Mesenchymal stem cell (in vitro differentiated cells and primary cell): ENCODE measurements at regions not wholly inside any gene's neighbourhood (a gene's known extent, or its start where the extent isn't known, plus 50 kb on each side); places are given as distances from the start of the nearest gene placed in this dataset.

Experiments used
- DNase-seq: peaks from one replicate; pipeline ENCODE4 v3.0.0-alpha.2; 2013
- H2AFZ ChIP-seq: one replicate; pipeline ENCODE4 v1.6.1; 2013; ENCODE audit warnings: low read depth, mild to moderate bottlenecking, control low read depth, inconsistent platforms, low read length, moderate library complexity
- H2AK5ac ChIP-seq: 2 replicates; pipeline ENCODE4 v1.6.1; 2013; ENCODE audit warnings: low read length, moderate library complexity, mild to moderate bottlenecking, inconsistent platforms; ENCODE audit not compliant: severe bottlenecking
- H2BK120ac ChIP-seq: one replicate; pipeline ENCODE4 v1.6.1; 2013; ENCODE audit warnings: low read depth, mild to moderate bottlenecking, inconsistent platforms, low read length, moderate library complexity
- H2BK12ac ChIP-seq, 2 experiments: one replicate each; pipeline ENCODE4 v1.6.1; 2013; ENCODE audit warnings: inconsistent platforms in 2 of 2, low read length in 2 of 2, mild to moderate bottlenecking in 2 of 2, moderate library complexity in 2 of 2, control low read depth in 1 of 2
- H2BK15ac ChIP-seq: one replicate; pipeline ENCODE4 v1.6.1; 2013; ENCODE audit warnings: mild to moderate bottlenecking, low read depth, inconsistent platforms; ENCODE audit not compliant: poor library complexity, severe bottlenecking
- H2BK5ac ChIP-seq: 2 replicates; pipeline ENCODE4 v1.6.1; 2013; ENCODE audit warnings: low read depth, mild to moderate bottlenecking, low read length, control low read depth, inconsistent platforms; ENCODE audit not compliant: poor library complexity, severe bottlenecking
- H3K14ac ChIP-seq, 2 experiments: one replicate each; pipeline ENCODE4 v1.6.1; 2013; ENCODE audit warnings: inconsistent platforms in 2 of 2, low read length in 2 of 2, control low read depth in 1 of 2, mild to moderate bottlenecking in 1 of 2, moderate library complexity in 1 of 2
- H3K18ac ChIP-seq, 2 experiments: one replicate each; pipeline ENCODE4 v1.6.1; 2013; ENCODE audit warnings: inconsistent platforms in 2 of 2, low read length in 2 of 2, control low read depth in 1 of 2, low read depth in 1 of 2, mild to moderate bottlenecking in 1 of 2
- H3K23ac ChIP-seq, 2 experiments: one replicate each; pipeline ENCODE4 v1.6.1; 2013; ENCODE audit warnings: inconsistent platforms in 2 of 2, low read length in 2 of 2, mild to moderate bottlenecking in 2 of 2, moderate library complexity in 2 of 2, control low read depth in 1 of 2
- H3K27ac ChIP-seq: 2 replicates; pipeline ENCODE4 v1.5.1; 2013; ENCODE audit warnings: mild to moderate bottlenecking, moderate library complexity, low read length, control low read depth, inconsistent platforms; ENCODE audit not compliant: poor library complexity, severe bottlenecking
- H3K27me3 ChIP-seq, 2 experiments: 2 replicates each; pipeline versions ENCODE4 v1.6.1 to v1.7.0; 2013; ENCODE audit warnings: low read length in 2 of 2, mild to moderate bottlenecking in 2 of 2, moderate library complexity in 2 of 2, control low read depth in 1 of 2, inconsistent platforms in 1 of 2; ENCODE audit not compliant: control insufficient read depth in 1 of 2, insufficient read depth in 1 of 2
- H3K36me3 ChIP-seq, 2 experiments: 2 replicates each; pipeline versions ENCODE4 v1.6.1 to v1.7.0; 2013; ENCODE audit warnings: low read length in 2 of 2, control low read depth in 1 of 2, inconsistent platforms in 1 of 2, low read depth in 1 of 2, mild to moderate bottlenecking in 1 of 2; ENCODE audit not compliant: insufficient read depth in 2 of 2, control insufficient read depth in 1 of 2
- H3K4ac ChIP-seq, 2 experiments: one replicate each; pipeline ENCODE4 v1.6.1; 2013; ENCODE audit warnings: inconsistent platforms in 2 of 2, low read length in 2 of 2, mild to moderate bottlenecking in 2 of 2, moderate library complexity in 2 of 2, control low read depth in 1 of 2, low read depth in 1 of 2
- H3K4me1 ChIP-seq: 2 replicates; pipeline ENCODE4 v1.6.1; 2013; ENCODE audit warnings: low read depth, low read length, control low read depth; ENCODE audit not compliant: control insufficient read depth, insufficient read depth
- H3K4me2 ChIP-seq: 2 replicates; pipeline ENCODE4 v1.6.1; 2013; ENCODE audit warnings: low read length, mild to moderate bottlenecking, inconsistent platforms; ENCODE audit not compliant: poor library complexity, severe bottlenecking
- H3K4me3 ChIP-seq, 2 experiments: 2 replicates each; pipeline versions ENCODE4 v1.5.1 to v1.7.0; 2013; ENCODE audit warnings: low read length in 2 of 2, mild to moderate bottlenecking in 2 of 2, control low read depth in 1 of 2, low read depth in 1 of 2; ENCODE audit not compliant: insufficient read depth in 1 of 2
- H3K79me1 ChIP-seq: replicated peaks from 2 replicates; pipeline ENCODE4 v1.6.1; 2013; ENCODE audit warnings: mild to moderate bottlenecking, control low read depth, low read length, inconsistent platforms; ENCODE audit not compliant: poor library complexity, severe bottlenecking
- H3K9ac ChIP-seq: 2 replicates; pipeline ENCODE4 v1.7.0; 2013; ENCODE audit warnings: mild to moderate bottlenecking, low read length, moderate library complexity
- H3K9me3 ChIP-seq: 2 replicates; pipeline ENCODE4 v1.7.0; 2013; ENCODE audit warnings: mild to moderate bottlenecking, low read length; ENCODE audit not compliant: control insufficient read depth
- H4K8ac ChIP-seq: one replicate; pipeline ENCODE4 v1.6.1; 2013; ENCODE audit warnings: inconsistent platforms, mild to moderate bottlenecking, low read length, moderate library complexity
- H4K91ac ChIP-seq: one replicate; pipeline ENCODE4 v1.6.1; 2013; ENCODE audit warnings: mild to moderate bottlenecking, low read length, inconsistent platforms
- WGBS: methylation state at CpG from one replicate; pipeline ENCODE4 v1.1.7; 2013; ENCODE audit warnings: mixed read lengths; 5-methylcytosine and 5-hydroxymethylcytosine counted together

DNA sequence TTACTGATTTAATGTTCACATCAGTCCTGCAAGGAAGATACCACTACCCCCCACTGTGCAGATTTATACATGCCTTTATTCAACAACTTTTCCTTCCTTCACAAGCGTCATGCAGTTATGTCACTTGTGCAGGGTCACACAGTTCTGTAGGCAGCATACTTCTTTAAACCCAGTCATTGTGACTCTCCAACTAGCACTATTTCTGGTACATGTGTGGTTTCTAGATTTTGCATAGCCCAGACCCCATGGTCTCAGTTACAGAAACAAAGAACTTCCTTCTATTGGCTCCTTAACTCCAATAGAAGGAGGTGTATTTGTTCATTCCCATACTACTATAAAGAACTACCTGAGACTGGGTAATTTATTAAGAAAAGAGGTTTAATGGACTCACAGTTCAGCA is 333.1 kb downstream of the ZNF516 start:
- H3K27me3 ChIP-seq, result no peaks in the 10 kb centered on the region
- no peak overlapping the region for H2BK12ac ChIP-seq
- H3K79me1 ChIP-seq, result no peaks in the 10 kb centered on the region
- H3K9ac ChIP-seq, result no peak overlapping the region
- H2AK5ac ChIP-seq, result no peak overlapping the region
- H3K36me3 ChIP-seq, result no peaks in the 10 kb centered on the region
- H3K4me2 ChIP-seq, result no peak overlapping the region
- WGBS, result 85% methylated on average over 1 of the region's 1 CpG
- H2BK5ac ChIP-seq, result no peak overlapping the region
- H3K18ac ChIP-seq, result no peak overlapping the region
- H3K23ac ChIP-seq, result no peak overlapping the region
- no peak overlapping the region for H3K14ac ChIP-seq
- peaks cover 2% of the 10 kb centered on the region for H3K9me3 ChIP-seq
- no peak overlapping the region for H4K8ac ChIP-seq
- no peak overlapping the region for H4K91ac ChIP-seq
- H2BK15ac ChIP-seq, result no peak overlapping the region
- no peak overlapping the region for H2BK120ac ChIP-seq
- H3K4me3 ChIP-seq, result no peak overlapping the region
- no peak for DNase-seq
- H2AFZ ChIP-seq, result no peak overlapping the region
- H3K27ac ChIP-seq, result no peak overlapping the region
- H3K4ac ChIP-seq, result no peak overlapping the region
- H3K4me1 ChIP-seq, result no peaks in the 10 kb centered on the region

DNA sequence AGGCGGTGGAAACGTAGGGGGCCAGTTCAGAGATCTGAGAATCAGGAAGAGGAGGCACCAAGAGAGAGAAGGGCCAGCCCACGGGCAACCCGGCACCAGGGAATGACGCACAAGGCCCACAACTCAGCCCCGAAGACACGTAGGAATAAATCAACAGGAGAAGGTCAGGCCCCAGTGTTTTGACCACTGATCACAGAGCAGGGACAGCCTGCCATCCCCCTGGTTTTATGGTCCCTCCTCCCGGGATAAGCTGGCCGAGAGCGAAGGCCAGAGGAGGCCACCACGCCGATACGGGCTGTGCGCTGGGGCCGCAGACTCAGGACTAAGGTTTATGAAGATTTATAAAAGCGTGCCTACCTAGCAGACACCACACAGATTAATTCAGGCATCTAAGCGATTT is 341.4 kb downstream of the ZNF516 start:
- H3K27ac ChIP-seq, result no peak overlapping the region
- no peak for DNase-seq
- no peak overlapping the region for H3K4ac ChIP-seq
- H2BK15ac ChIP-seq, result no peak overlapping the region
- no peak overlapping the region for H3K23ac ChIP-seq
- no peaks in the 10 kb centered on the region for H3K36me3 ChIP-seq
- H3K4me3 ChIP-seq, result no peak overlapping the region
- no peak overlapping the region for H2AFZ ChIP-seq
- H2AK5ac ChIP-seq, result no peak overlapping the region
- H2BK120ac ChIP-seq, result no peak overlapping the region
- no peaks in the 10 kb centered on the region for H3K4me1 ChIP-seq
- WGBS, result 87% methylated on average over 17 of the region's 17 CpGs
- H3K79me1 ChIP-seq, result no peaks in the 10 kb centered on the region
- H2BK12ac ChIP-seq, result no peak overlapping the region
- no peak overlapping the region for H4K8ac ChIP-seq
- no peak overlapping the region for H3K9ac ChIP-seq
- peaks cover 7% of the 10 kb centered on the region for H3K9me3 ChIP-seq
- H4K91ac ChIP-seq, result no peak overlapping the region
- H3K4me2 ChIP-seq, result no peak overlapping the region
- H3K14ac ChIP-seq, result no peak overlapping the region
- H2BK5ac ChIP-seq, result no peak overlapping the region
- no peaks in the 10 kb centered on the region for H3K27me3 ChIP-seq
- H3K18ac ChIP-seq, result no peak overlapping the region

DNA sequence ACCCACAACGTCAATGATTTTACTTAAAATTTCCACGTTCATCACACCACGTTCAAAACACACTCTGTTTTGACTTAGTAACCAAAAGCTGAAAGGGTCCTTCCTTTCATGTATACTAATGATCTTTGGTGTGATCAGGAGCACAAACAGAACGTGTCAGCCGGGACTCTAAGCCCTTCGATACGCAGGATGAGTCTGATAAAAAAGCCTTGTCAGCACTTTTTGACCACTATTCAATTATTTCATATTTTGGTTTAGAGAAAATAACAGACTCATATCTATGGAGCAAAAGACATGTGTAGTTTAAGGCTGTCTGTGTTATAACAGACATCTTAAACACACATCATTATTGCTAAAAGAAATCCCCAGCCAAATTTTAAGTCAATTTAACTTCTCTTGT is 345.3 kb downstream of the ZNF516 start:
- 92% methylated on average over 3 of the region's 7 CpGs for WGBS
- no peak overlapping the region for H3K4ac ChIP-seq

DNA sequence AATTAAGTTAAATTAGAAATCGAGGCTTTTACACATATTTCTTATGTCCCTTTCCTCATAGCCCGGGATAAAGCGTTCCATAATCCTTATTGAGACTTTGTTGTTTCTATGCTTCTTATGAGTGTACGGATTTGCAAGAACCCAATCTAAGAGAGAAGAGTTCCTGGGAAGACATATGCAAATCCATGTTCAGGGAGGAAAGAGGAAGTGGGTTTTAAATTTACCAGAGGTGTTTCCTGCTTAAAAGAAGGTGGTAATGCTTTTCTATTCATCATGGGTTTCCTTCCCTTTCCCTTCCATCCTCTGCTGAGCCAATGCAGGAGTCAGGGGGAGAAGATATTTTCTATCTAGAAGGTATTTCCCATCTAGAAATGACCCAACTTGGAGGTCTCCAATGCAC is 345.8 kb downstream of the ZNF516 start:
- WGBS, result 95% methylated on average over 3 of the region's 4 CpGs
- no peak overlapping the region for H3K4me2 ChIP-seq
- H3K14ac ChIP-seq, result no peak overlapping the region
- no peak overlapping the region for H3K4me3 ChIP-seq
- no peak overlapping the region for H3K4ac ChIP-seq
- H3K9me3 ChIP-seq, result peaks cover 7% of the 10 kb centered on the region
- no peak overlapping the region for H2BK15ac ChIP-seq
- no peak for DNase-seq
- H3K27me3 ChIP-seq, result peaks cover 0 to 6% of the 10 kb centered on the region in 2 experiments
- no peaks in the 10 kb centered on the region for H3K36me3 ChIP-seq
- H2AK5ac ChIP-seq, result no peak overlapping the region
- no peak overlapping the region for H2AFZ ChIP-seq
- no peaks in the 10 kb centered on the region for H3K79me1 ChIP-seq
- H2BK12ac ChIP-seq, result no peak overlapping the region
- no peak overlapping the region for H2BK5ac ChIP-seq
- H3K9ac ChIP-seq, result no peak overlapping the region
- H2BK120ac ChIP-seq, result no peak overlapping the region
- no peak overlapping the region for H3K23ac ChIP-seq
- H4K8ac ChIP-seq, result no peak overlapping the region
- H4K91ac ChIP-seq, result no peak overlapping the region
- H3K4me1 ChIP-seq, result no peaks in the 10 kb centered on the region
- no peak overlapping the region for H3K27ac ChIP-seq
- H3K18ac ChIP-seq, result no peak overlapping the region

More for the DNA sequence above, 345.3 kb downstream of the ZNF516 start:
- no peak overlapping the region for H2AK5ac ChIP-seq
- no peak overlapping the region for H2BK15ac ChIP-seq
- no peak overlapping the region for H2BK12ac ChIP-seq
- no peak overlapping the region for H3K23ac ChIP-seq
- H2BK120ac ChIP-seq, result no peak overlapping the region
- no peak overlapping the region for H3K4me3 ChIP-seq
- H2AFZ ChIP-seq, result no peak overlapping the region
- H3K79me1 ChIP-seq, result no peaks in the 10 kb centered on the region
- no peak overlapping the region for H3K14ac ChIP-seq
- no peaks in the 10 kb centered on the region for H3K4me1 ChIP-seq
- no peak overlapping the region for H3K27ac ChIP-seq
- no peaks in the 10 kb centered on the region for H3K36me3 ChIP-seq
- H3K4me2 ChIP-seq, result no peak overlapping the region
- peaks cover 7% of the 10 kb centered on the region for H3K9me3 ChIP-seq
- no peak overlapping the region for H3K9ac ChIP-seq
- H3K27me3 ChIP-seq, result peaks cover 0 to 4% of the 10 kb centered on the region in 2 experiments
- no peak overlapping the region for H4K8ac ChIP-seq
- H3K18ac ChIP-seq, result no peak overlapping the region
- DNase-seq, result no peak
- no peak overlapping the region for H4K91ac ChIP-seq
- H2BK5ac ChIP-seq, result no peak overlapping the region
